NCI-H1694 treated with DMSO at 0.1 percent for 48 hours (cell line): ENCODE measurements at regions not wholly inside any gene's neighbourhood (a gene's known extent, or its start where the extent isn't known, plus 50 kb on each side); places are given as distances from the start of the nearest gene placed in this dataset.
A peak's percentile ranks its signal among the peaks of the same experiment; 100 is the strongest.
"Not testable (repeated sequence)": the region's sequence is repeated elsewhere in the genome, so short reads cannot be mapped to it uniquely, and the experiment has no call there.

Experiments used
- DNase-seq: peaks from one replicate; lab custom pipeline; 2025; lab: John Stamatoyannopoulos, UW

GRCh38 chrX:23458957-23459356 lies 124.3 kb downstream of the PTCHD1 start:
- not testable (repeated sequence) for DNase-seq

- no peak for DNase-seq
Observed at GRCh38 chrX:23465105-23465791, 130.6 kb downstream of the PTCHD1 start.

GRCh38 chrX:23465985-23466384 lies 131.3 kb downstream of the PTCHD1 start:
- no peak for DNase-seq

GRCh38 chrX:23478056-23478455 lies 143.4 kb downstream of the PTCHD1 start:
- DNase-seq, result no peak

- no peak for DNase-seq
Observed at GRCh38 chrX:23478561-23478960, 143.9 kb downstream of the PTCHD1 start.

- DNase-seq, result no peak
Observed at GRCh38 chrX:23482561-23482960, 147.9 kb downstream of the PTCHD1 start.

- DNase-seq, result no peak
Observed at GRCh38 chrX:23483396-23483795, 148.7 kb downstream of the PTCHD1 start.

- DNase-seq, result no peak
Observed at GRCh38 chrX:23493941-23494374, 159.3 kb downstream of the PTCHD1 start.

GRCh38 chrX:23494741-23495140 lies 160.1 kb downstream of the PTCHD1 start:
- no peak for DNase-seq

GRCh38 chrX:23497919-23498318 lies 163.3 kb downstream of the PTCHD1 start:
- no peak for DNase-seq

GRCh38 chrX:23501974-23502373 lies 165.3 kb upstream of the PRDX4 start:
- DNase-seq, result no peak

GRCh38 chrX:23503835-23504539 lies 163.3 kb upstream of the PRDX4 start:
- no peak for DNase-seq

GRCh38 chrX:23504540-23504884 lies 162.8 kb upstream of the PRDX4 start:
- no peak for DNase-seq

GRCh38 chrX:23504895-23505294 lies 162.4 kb upstream of the PRDX4 start:
- DNase-seq, result no peak

GRCh38 chrX:23505531-23506303 lies 161.6 kb upstream of the PRDX4 start:
- no peak for DNase-seq

- no peak for DNase-seq
Observed at GRCh38 chrX:23509256-23509655, 158.0 kb upstream of the PRDX4 start.

GRCh38 chrX:23511793-23512192 lies 155.5 kb upstream of the PRDX4 start:
- DNase-seq, result peak; percentile 9

- DNase-seq, result no peak
Observed at GRCh38 chrX:23513121-23513520, 154.2 kb upstream of the PRDX4 start.

- DNase-seq, result no peak
Observed at GRCh38 chrX:23514082-23514481, 153.2 kb upstream of the PRDX4 start.

GRCh38 chrX:23515028-23515427 lies 152.3 kb upstream of the PRDX4 start:
- no peak for DNase-seq

GRCh38 chrX:23523026-23523657 lies 144.2 kb upstream of the PRDX4 start:
- not testable (repeated sequence) for DNase-seq

GRCh38 chrX:23524467-23524866 lies 142.8 kb upstream of the PRDX4 start:
- no peak for DNase-seq

GRCh38 chrX:23525531-23525930 lies 141.8 kb upstream of the PRDX4 start:
- no peak for DNase-seq
